OCI-LY7 (cell line): ENCODE measurements at regions not wholly inside any gene's neighbourhood (a gene's known extent, or its start where the extent isn't known, plus 50 kb on each side); places are given as distances from the start of the nearest gene placed in this dataset.

Source experiments
- CTCF ChIP-seq: fragments of 200-600 bp; sonication (generic); conservative IDR thresholded peaks from 2 replicates; pipeline ENCODE4 v1.5.1; 2014; ENCODE audit warnings: mild to moderate bottlenecking, antibody characterized with exemption, low read length, moderate library complexity, mixed read lengths
- EZH2phosphoT487 ChIP-seq: fragments of 200-600 bp; sonication (generic); IDR thresholded peaks from 2 replicates; pipeline ENCODE4 v1.6.1; 2018; ENCODE audit warnings: low read depth, borderline replicate concordance, mild to moderate bottlenecking, mixed run types, antibody characterized with exemption, low read length, moderate library complexity, mixed read lengths

- TF ChIP-seq CTCF (no peak), EZH2phosphoT487 (no peak)
Observed at GRCh38 chr10:8233832-8234259, 179.4 kb downstream of the GATA3 start.
